Epithelial cell of esophagus (primary cell): ENCODE measurements at regions not wholly inside any gene's neighbourhood (a gene's known extent, or its start where the extent isn't known, plus 50 kb on each side); places are given as distances from the start of the nearest gene placed in this dataset.

Source experiments
- DNase-seq: peaks from one replicate; pipeline ENCODE4 v3.0.0; 2010; ENCODE audit warnings: low read depth
- H3K4me3 ChIP-seq: 2 replicates; pipeline ENCODE4 v1.5.1; 2011; ENCODE audit warnings: mild to moderate bottlenecking, low read length, control low read depth
- TF ChIP-seq, protein P1 (sequence below): IDR thresholded peaks from 2 replicates; pipeline ENCODE4 v1.5.1; 2011; ENCODE audit warnings: low read depth, mild to moderate bottlenecking, low read length, control low read depth, inconsistent platforms; ENCODE audit not compliant: insufficient read depth; ENCODE audit errors: missing control alignments

GRCh38 chr20:12729326-12729725 is 279.4 kb upstream of the SPTLC3 start:
- no peak overlapping the region for H3K4me3 ChIP-seq
- DNase-seq: no peak
- TF ChIP-seq, protein P1, sequence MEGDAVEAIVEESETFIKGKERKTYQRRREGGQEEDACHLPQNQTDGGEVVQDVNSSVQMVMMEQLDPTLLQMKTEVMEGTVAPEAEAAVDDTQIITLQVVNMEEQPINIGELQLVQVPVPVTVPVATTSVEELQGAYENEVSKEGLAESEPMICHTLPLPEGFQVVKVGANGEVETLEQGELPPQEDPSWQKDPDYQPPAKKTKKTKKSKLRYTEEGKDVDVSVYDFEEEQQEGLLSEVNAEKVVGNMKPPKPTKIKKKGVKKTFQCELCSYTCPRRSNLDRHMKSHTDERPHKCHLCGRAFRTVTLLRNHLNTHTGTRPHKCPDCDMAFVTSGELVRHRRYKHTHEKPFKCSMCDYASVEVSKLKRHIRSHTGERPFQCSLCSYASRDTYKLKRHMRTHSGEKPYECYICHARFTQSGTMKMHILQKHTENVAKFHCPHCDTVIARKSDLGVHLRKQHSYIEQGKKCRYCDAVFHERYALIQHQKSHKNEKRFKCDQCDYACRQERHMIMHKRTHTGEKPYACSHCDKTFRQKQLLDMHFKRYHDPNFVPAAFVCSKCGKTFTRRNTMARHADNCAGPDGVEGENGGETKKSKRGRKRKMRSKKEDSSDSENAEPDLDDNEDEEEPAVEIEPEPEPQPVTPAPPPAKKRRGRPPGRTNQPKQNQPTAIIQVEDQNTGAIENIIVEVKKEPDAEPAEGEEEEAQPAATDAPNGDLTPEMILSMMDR: no peak

- TF ChIP-seq, protein P1: no peak
- no peak for DNase-seq
- no peak overlapping the region for H3K4me3 ChIP-seq
These were observed 275.0 kb upstream of the SPTLC3 start for GRCh38 chr20:12733811-12734210.

DNA sequence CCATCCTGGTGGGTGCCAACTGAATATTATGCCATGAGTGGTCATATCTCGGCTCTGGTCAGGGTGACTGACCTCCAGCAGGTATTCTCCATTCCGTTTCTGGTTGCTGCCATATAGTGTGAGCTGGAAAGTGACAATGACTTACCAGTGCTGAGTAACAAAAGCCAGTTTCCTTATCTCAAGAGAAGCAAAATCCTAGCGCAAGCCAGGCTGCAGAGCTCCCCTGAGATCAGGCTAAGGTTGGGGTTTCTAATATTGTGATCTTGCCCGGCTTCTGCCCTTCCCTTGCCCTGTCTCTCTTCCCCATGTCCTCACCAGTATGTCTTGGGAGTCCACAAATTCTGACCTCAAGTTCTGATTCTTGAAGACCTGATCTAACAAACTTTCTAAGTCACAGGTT is 271.3 kb upstream of the SPTLC3 start:
- H3K4me3 ChIP-seq: no peak overlapping the region
- no peak for DNase-seq
- TF ChIP-seq, protein P1: no peak

- no peak for DNase-seq
- no peak overlapping the region for H3K4me3 ChIP-seq
- TF ChIP-seq, protein P1: no peak
These were observed 270.9 kb upstream of the SPTLC3 start for GRCh38 chr20:12737900-12738299.

- no peak overlapping the region for H3K4me3 ChIP-seq
- TF ChIP-seq, protein P1: no peak
- no peak for DNase-seq
These were observed 268.1 kb upstream of the SPTLC3 start for GRCh38 chr20:12740647-12741046.

DNA sequence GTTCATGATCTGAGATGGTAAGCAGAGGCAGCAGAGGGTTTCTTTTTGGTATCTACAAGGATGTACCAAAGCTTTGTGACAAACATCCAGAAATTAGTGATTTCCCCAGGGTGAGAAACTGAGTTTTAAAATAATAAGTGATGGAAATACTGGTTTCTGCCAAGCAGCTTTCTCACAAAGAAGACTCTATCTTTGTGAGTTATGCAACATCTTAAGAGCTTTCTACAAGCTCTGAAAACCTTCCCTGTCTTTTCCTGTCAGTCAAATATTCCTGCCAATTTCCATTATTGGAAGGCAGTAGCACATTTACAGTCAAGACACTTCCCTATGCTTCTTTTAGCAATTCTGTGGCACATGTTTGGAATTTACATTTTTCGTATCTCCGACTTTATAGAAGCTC is 264.7 kb upstream of the SPTLC3 start:
- no peak overlapping the region for H3K4me3 ChIP-seq
- TF ChIP-seq, protein P1: no peak
- DNase-seq: no peak

- no peak for DNase-seq
- H3K4me3 ChIP-seq: no peak overlapping the region
- TF ChIP-seq, protein P1: no peak
These were observed 260.3 kb upstream of the SPTLC3 start for GRCh38 chr20:12748359-12748994.
